22Rv1 (cell line): ENCODE measurements at regions not wholly inside any gene's neighbourhood (a gene's known extent, or its start where the extent isn't known, plus 50 kb on each side); places are given as distances from the start of the nearest gene placed in this dataset.

Experiments
- H3K27ac ChIP-seq: fragments of 450-650 bp; 2 replicates; pipeline ENCODE4 v1.5.1; 2017
- CTCF ChIP-seq: fragments of 450-650 bp; IDR thresholded peaks from 2 replicates; pipeline ENCODE4 v1.5.1; 2017; ENCODE audit warnings: mild to moderate bottlenecking
- ZFX ChIP-seq: fragments of 450-650 bp; IDR thresholded peaks from 2 replicates; pipeline ENCODE4 v1.6.1; 2017; ENCODE audit warnings: antibody characterized with exemption, borderline replicate concordance

GRCh38 chr3:190252080-190252479 is 70.2 kb downstream of the CLDN1 start:
- TF ChIP-seq ZFX, result no peak
- TF ChIP-seq CTCF, result no peak
- no peak overlapping the region for H3K27ac ChIP-seq

- H3K27ac ChIP-seq, result no peak overlapping the region
- TF ChIP-seq CTCF, result no peak
- no peak for TF ChIP-seq ZFX
These were observed 72.8 kb downstream of the CLDN1 start for GRCh38 chr3:190249414-190249813.

- no peak overlapping the region for H3K27ac ChIP-seq
- TF ChIP-seq ZFX, result no peak
- TF ChIP-seq CTCF, result no peak
These were observed 80.1 kb downstream of the CLDN1 start for GRCh38 chr3:190242147-190242546.

- no peak overlapping the region for H3K27ac ChIP-seq
- TF ChIP-seq ZFX, result no peak
- TF ChIP-seq CTCF, result no peak
These were observed 82.9 kb downstream of the CLDN1 start for GRCh38 chr3:190239325-190239724.

- TF ChIP-seq ZFX (no peak), CTCF (no peak)
- no peak overlapping the region for H3K27ac ChIP-seq
These were observed 83.4 kb downstream of the CLDN1 start for GRCh38 chr3:190238871-190239270.

- no peak overlapping the region for H3K27ac ChIP-seq
- TF ChIP-seq ZFX (no peak), CTCF (no peak)
These were observed 87.6 kb downstream of the CLDN1 start for GRCh38 chr3:190234621-190235020.

- no peak for TF ChIP-seq ZFX
- TF ChIP-seq CTCF, result no peak
These were observed 92.4 kb downstream of the CLDN1 start for GRCh38 chr3:190229632-190230424.

More at GRCh38 chr3:190229632-190230424, 92.4 kb downstream of the CLDN1 start:
- no peak overlapping the region for H3K27ac ChIP-seq
